Colonic mucosa (tissue), 4 donors: ENCODE measurements at regions not wholly inside any gene's neighbourhood (a gene's known extent, or its start where the extent isn't known, plus 50 kb on each side); places are given as distances from the start of the nearest gene placed in this dataset.

Experiments
- DNase-seq: peaks from one replicate; pipeline ENCODE4 v3.0.0-alpha.2; 2020
- H3K27ac ChIP-seq: fragments of 200-600 bp; one replicate; pipeline ENCODE4 v1.8.0; 2021
- H3K27me3 ChIP-seq: fragments of 200-600 bp; one replicate; pipeline ENCODE4 v1.8.0; 2021
- H3K36me3 ChIP-seq: fragments of 200-600 bp; one replicate; pipeline ENCODE4 v1.8.0; 2021
- H3K4me1 ChIP-seq: fragments of 200-600 bp; one replicate; pipeline ENCODE4 v1.8.0; 2021; ENCODE audit warnings: mild to moderate bottlenecking
- H3K4me3 ChIP-seq: fragments of 200-600 bp; one replicate; pipeline ENCODE4 v1.8.0; 2021
- H3K9ac ChIP-seq, 2 donors: one replicate each; pipeline ENCODE4 v1.7.0; 2013; ENCODE audit warnings: control low read depth in 2 of 2, low read depth in 2 of 2, low read length in 2 of 2
- H3K9me3 ChIP-seq: fragments of 200-600 bp; one replicate; pipeline ENCODE4 v1.8.0; 2021
- CTCF ChIP-seq: fragments of 200-600 bp; IDR thresholded peaks from one replicate; pipeline ENCODE4 v1.8.0; 2022; ENCODE audit warnings: antibody characterized with exemption, mild to moderate bottlenecking
- intact Hi-C: fragments of 100-400 bp; cut with DNase I; formaldehyde crosslinking; loops from one replicate; pipeline ENCODE4 v1.14.1; 2022
- donor health status: healthy.
- donor health status: DM: no; HTN: no; CAD: no.
- donor health status: DM: no; HTN: no; CAD: no.

GRCh38 chr11:127458561-127458960 is 458.0 kb upstream of the KIRREL3 start:
- no peak for DNase-seq
- Histone ChIP-seq H3K27ac (no peak overlapping the region), H3K4me1 (no peaks in the 10 kb centered on the region), H3K9me3 (no peaks in the 10 kb centered on the region), H3K9ac (no peak overlapping the region), H3K27me3 (no peaks in the 10 kb centered on the region), H3K36me3 (no peaks in the 10 kb centered on the region), H3K4me3 (no peak overlapping the region)
- no peak for TF ChIP-seq CTCF
- intact Hi-C loops = no loop called here

- H3K4me3 ChIP-seq = no peak overlapping the region
- no peak overlapping the region for H3K27ac ChIP-seq
- no peaks in the 10 kb centered on the region for H3K9me3 ChIP-seq
- H3K4me1 ChIP-seq = no peaks in the 10 kb centered on the region
- intact Hi-C loops = no loop called here
- no peaks in the 10 kb centered on the region for H3K27me3 ChIP-seq
- no peak for DNase-seq
- no peak overlapping the region for H3K9ac ChIP-seq
- no peak for TF ChIP-seq CTCF
- H3K36me3 ChIP-seq = no peaks in the 10 kb centered on the region
Observed at GRCh38 chr11:127454856-127455255, 454.3 kb upstream of the KIRREL3 start.

- Histone ChIP-seq H3K4me1 (no peaks in the 10 kb centered on the region), H3K36me3 (no peaks in the 10 kb centered on the region), H3K9me3 (no peaks in the 10 kb centered on the region), H3K27me3 (no peaks in the 10 kb centered on the region), H3K4me3 (no peak overlapping the region), H3K9ac (no peak overlapping the region), H3K27ac (no peak overlapping the region)
- intact Hi-C loops = no loop called here
- no peak for DNase-seq
- no peak for TF ChIP-seq CTCF
Observed at GRCh38 chr11:127452533-127452932, 452.0 kb upstream of the KIRREL3 start.

GRCh38 chr11:127451861-127452260 is 451.3 kb upstream of the KIRREL3 start:
- no peak for DNase-seq
- intact Hi-C loops = no loop called here
- no peaks in the 10 kb centered on the region for H3K4me1 ChIP-seq

GRCh38 chr11:127448101-127448500 is 447.5 kb upstream of the KIRREL3 start:
- no peak for TF ChIP-seq CTCF
- Histone ChIP-seq H3K9ac (no peak overlapping the region), H3K4me1 (no peaks in the 10 kb centered on the region), H3K4me3 (no peak overlapping the region), H3K9me3 (no peaks in the 10 kb centered on the region), H3K27me3 (no peaks in the 10 kb centered on the region), H3K27ac (no peak overlapping the region), H3K36me3 (no peaks in the 10 kb centered on the region)
- no peak for DNase-seq
- intact Hi-C loops = no loop called here

More at GRCh38 chr11:127451861-127452260, 451.3 kb upstream of the KIRREL3 start:
- no peak overlapping the region for H3K9ac ChIP-seq
- no peak overlapping the region for H3K4me3 ChIP-seq
- no peak overlapping the region for H3K27ac ChIP-seq
- H3K9me3 ChIP-seq = no peaks in the 10 kb centered on the region
- no peak for TF ChIP-seq CTCF
- no peaks in the 10 kb centered on the region for H3K27me3 ChIP-seq
- no peaks in the 10 kb centered on the region for H3K36me3 ChIP-seq

GRCh38 chr11:127445476-127445875 is 444.9 kb upstream of the KIRREL3 start:
- DNase-seq = no peak
- H3K27ac ChIP-seq = no peak overlapping the region
- no peak overlapping the region for H3K9ac ChIP-seq
- H3K27me3 ChIP-seq = no peaks in the 10 kb centered on the region
- no peaks in the 10 kb centered on the region for H3K9me3 ChIP-seq
- H3K4me3 ChIP-seq = no peak overlapping the region
- H3K36me3 ChIP-seq = no peaks in the 10 kb centered on the region
- no peaks in the 10 kb centered on the region for H3K4me1 ChIP-seq
- intact Hi-C loops = no loop called here
- TF ChIP-seq CTCF = no peak
